Neural progenitor cell (in vitro differentiated cells): ENCODE measurements at regions not wholly inside any gene's neighbourhood (a gene's known extent, or its start where the extent isn't known, plus 50 kb on each side); places are given as distances from the start of the nearest gene placed in this dataset.

ENCODE experiments used
- DNase-seq: peaks from one replicate; pipeline ENCODE4 v3.0.0-alpha.2; 2016; ENCODE audit warnings: low spot score
- H2AFZ ChIP-seq: fragments of 200-600 bp; sonication (generic); replicated peaks from 2 replicates; pipeline ENCODE4 v1.6.1; 2016; ENCODE audit warnings: antibody characterized with exemption
- H3F3A ChIP-seq: fragments of 200-600 bp; sonication (generic); 2 replicates; pipeline ENCODE4 v1.6.1; 2016; ENCODE audit warnings: antibody characterized with exemption, low read depth
- H3K27ac ChIP-seq: fragments of 200-600 bp; sonication (generic); 2 replicates; pipeline ENCODE4 v1.5.1; 2016; ENCODE audit warnings: mild to moderate bottlenecking
- H3K27me3 ChIP-seq: fragments of 200-600 bp; sonication (generic); 2 replicates; pipeline ENCODE4 v1.6.1; 2016; ENCODE audit warnings: mild to moderate bottlenecking, moderate library complexity
- H3K36me3 ChIP-seq: fragments of 200-600 bp; sonication (generic); 2 replicates; pipeline ENCODE4 v1.5.1; 2016
- H3K4me1 ChIP-seq: fragments of 200-600 bp; sonication (generic); 2 replicates; pipeline ENCODE4 v1.6.1; 2016; ENCODE audit warnings: mixed run types
- H3K4me2 ChIP-seq: fragments of 200-600 bp; sonication (generic); 2 replicates; pipeline ENCODE4 v1.6.1; 2016
- H3K4me3 ChIP-seq: fragments of 200-600 bp; sonication (generic); 2 replicates; pipeline ENCODE4 v1.5.1; 2016
- H3K79me2 ChIP-seq: fragments of 200-600 bp; sonication (generic); 2 replicates; pipeline ENCODE4 v1.6.1; 2016; ENCODE audit warnings: low read depth
- H3K9ac ChIP-seq: fragments of 200-600 bp; sonication (generic); 2 replicates; pipeline ENCODE4 v1.6.1; 2016
- H3K9me3 ChIP-seq: fragments of 200-600 bp; sonication (generic); 2 replicates; pipeline ENCODE4 v1.5.1; 2016; ENCODE audit warnings: low read depth
- H4K20me1 ChIP-seq: fragments of 200-600 bp; sonication (generic); 2 replicates; pipeline ENCODE4 v1.6.1; 2016; ENCODE audit warnings: low read depth
- H3K27ac Mint-ChIP-seq: 3 replicates; pipeline ENCODE4 v1.8.0; 2021; ENCODE audit warnings: mixed read lengths
- H3K27me3 Mint-ChIP-seq: 2 replicates; pipeline ENCODE4 v1.8.0; 2022; ENCODE audit warnings: low read depth, mild to moderate bottlenecking, inconsistent platforms, moderate library complexity, mixed read lengths; ENCODE audit not compliant: insufficient read depth
- H3K36me3 Mint-ChIP-seq: 3 replicates; pipeline ENCODE4 v1.8.0; 2021; ENCODE audit warnings: mixed read lengths
- H3K4me1 Mint-ChIP-seq: 3 replicates; pipeline ENCODE4 v1.8.0; 2021; ENCODE audit warnings: mixed read lengths
- H3K4me3 Mint-ChIP-seq: 3 replicates; pipeline ENCODE4 v1.8.0; 2021; ENCODE audit warnings: mild to moderate bottlenecking, moderate library complexity, mixed read lengths
- H3K9me3 Mint-ChIP-seq: 3 replicates; pipeline ENCODE4 v1.8.0; 2020; ENCODE audit warnings: mixed read lengths
- EZH2 ChIP-seq: fragments of 200-600 bp; sonication (generic); IDR thresholded peaks from 2 replicates; pipeline ENCODE4 v1.6.1; 2017; ENCODE audit warnings: antibody characterized with exemption, mild to moderate bottlenecking, moderate library complexity
- EZH2phosphoT487 ChIP-seq: fragments of 200-600 bp; sonication (generic); IDR thresholded peaks from 2 replicates; pipeline ENCODE4 v1.6.1; 2017; ENCODE audit warnings: antibody characterized with exemption
- TF ChIP-seq, protein P1 (sequence below): fragments of 200-600 bp; sonication (generic); IDR thresholded peaks from 2 replicates; pipeline ENCODE4 v1.5.1; 2017; ENCODE audit warnings: antibody characterized with exemption, mild to moderate bottlenecking

DNA sequence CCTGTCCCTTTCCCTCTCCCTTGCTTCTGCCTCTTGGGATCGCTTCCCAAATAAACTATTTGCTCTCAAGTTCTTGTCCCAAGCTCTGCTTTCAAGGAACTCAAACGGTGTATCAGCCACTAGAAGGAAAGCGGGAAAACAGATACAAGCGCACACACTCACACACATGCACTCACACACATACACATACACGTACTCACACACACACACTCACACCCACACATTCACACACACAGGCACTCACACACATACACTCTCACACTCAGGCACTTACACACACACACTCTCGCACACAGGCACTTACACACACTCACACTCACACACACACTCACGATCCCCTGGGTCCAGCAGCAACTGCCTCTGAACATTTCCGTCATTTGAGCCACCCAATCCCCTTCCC, 121.9 kb downstream of the RAB11FIP2 start:
- no peaks in the 10 kb centered on the region for H3K9me3 ChIP-seq
- no peak overlapping the region for H3K9ac ChIP-seq
- no peaks in the 10 kb centered on the region for H3K79me2 ChIP-seq
- Mint-ChIP-seq H3K36me3 (no peaks in the 10 kb centered on the region), H3K27me3 (peaks cover 3% of the 10 kb centered on the region), H3K4me3 (no peak overlapping the region), H3K4me1 (peaks cover 3% of the 10 kb centered on the region), H3K27ac (peak overlapping the region; percentile 1), H3K9me3 (no peaks in the 10 kb centered on the region)
- no peaks in the 10 kb centered on the region for H3K36me3 ChIP-seq
- H3K4me1 ChIP-seq, result peaks cover 12% of the 10 kb centered on the region
- H4K20me1 ChIP-seq, result no peaks in the 10 kb centered on the region
- H3K27me3 ChIP-seq, result no peaks in the 10 kb centered on the region
- H3K27ac ChIP-seq, result no peak overlapping the region
- H2AFZ ChIP-seq, result no peak overlapping the region
- peaks cover 10% of the 10 kb centered on the region for H3F3A ChIP-seq
- no peak for DNase-seq
- TF ChIP-seq EZH2 (no peak), EZH2phosphoT487 (no peak)
- TF ChIP-seq, protein P1, sequence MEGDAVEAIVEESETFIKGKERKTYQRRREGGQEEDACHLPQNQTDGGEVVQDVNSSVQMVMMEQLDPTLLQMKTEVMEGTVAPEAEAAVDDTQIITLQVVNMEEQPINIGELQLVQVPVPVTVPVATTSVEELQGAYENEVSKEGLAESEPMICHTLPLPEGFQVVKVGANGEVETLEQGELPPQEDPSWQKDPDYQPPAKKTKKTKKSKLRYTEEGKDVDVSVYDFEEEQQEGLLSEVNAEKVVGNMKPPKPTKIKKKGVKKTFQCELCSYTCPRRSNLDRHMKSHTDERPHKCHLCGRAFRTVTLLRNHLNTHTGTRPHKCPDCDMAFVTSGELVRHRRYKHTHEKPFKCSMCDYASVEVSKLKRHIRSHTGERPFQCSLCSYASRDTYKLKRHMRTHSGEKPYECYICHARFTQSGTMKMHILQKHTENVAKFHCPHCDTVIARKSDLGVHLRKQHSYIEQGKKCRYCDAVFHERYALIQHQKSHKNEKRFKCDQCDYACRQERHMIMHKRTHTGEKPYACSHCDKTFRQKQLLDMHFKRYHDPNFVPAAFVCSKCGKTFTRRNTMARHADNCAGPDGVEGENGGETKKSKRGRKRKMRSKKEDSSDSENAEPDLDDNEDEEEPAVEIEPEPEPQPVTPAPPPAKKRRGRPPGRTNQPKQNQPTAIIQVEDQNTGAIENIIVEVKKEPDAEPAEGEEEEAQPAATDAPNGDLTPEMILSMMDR, result no peak
- H3K4me2 ChIP-seq, result no peak overlapping the region
- no peak overlapping the region for H3K4me3 ChIP-seq

DNA sequence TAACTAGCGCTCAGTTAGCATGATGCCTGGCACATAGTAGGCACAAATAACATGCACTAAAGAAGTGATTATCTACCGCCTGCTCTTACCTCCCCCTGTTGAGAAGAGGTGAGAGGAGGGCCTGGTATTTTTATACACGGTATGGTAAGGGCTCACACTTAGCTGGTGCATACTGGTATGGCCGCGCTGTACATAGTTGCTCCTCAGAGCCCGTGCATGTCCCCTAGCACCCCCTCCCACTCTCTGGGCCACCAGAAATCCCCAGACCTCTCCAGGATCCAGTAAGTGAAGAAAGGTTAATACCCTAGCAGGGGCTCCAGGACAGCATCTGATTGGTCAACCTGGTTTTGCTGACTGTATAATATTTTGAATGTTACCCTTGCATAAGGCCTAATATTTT, 121.4 kb downstream of the RAB11FIP2 start:
- Mint-ChIP-seq H3K4me3 (no peak overlapping the region), H3K27ac (no peak overlapping the region), H3K36me3 (no peaks in the 10 kb centered on the region), H3K4me1 (peaks cover 3% of the 10 kb centered on the region), H3K27me3 (peaks cover 3% of the 10 kb centered on the region), H3K9me3 (no peaks in the 10 kb centered on the region)
- no peaks in the 10 kb centered on the region for H3K27me3 ChIP-seq
- H3F3A ChIP-seq, result peaks cover 10% of the 10 kb centered on the region
- H3K36me3 ChIP-seq, result no peaks in the 10 kb centered on the region
- no peak overlapping the region for H3K4me2 ChIP-seq
- peaks cover 15% of the 10 kb centered on the region for H3K4me1 ChIP-seq
- H2AFZ ChIP-seq, result no peak overlapping the region
- no peaks in the 10 kb centered on the region for H3K79me2 ChIP-seq
- no peaks in the 10 kb centered on the region for H4K20me1 ChIP-seq
- H3K9me3 ChIP-seq, result no peaks in the 10 kb centered on the region
- no peak overlapping the region for H3K9ac ChIP-seq
- DNase-seq, result no peak
- no peak overlapping the region for H3K4me3 ChIP-seq
- no peak overlapping the region for H3K27ac ChIP-seq
- TF ChIP-seq EZH2 (no peak), EZH2phosphoT487 (no peak)
- TF ChIP-seq, protein P1, result no peak

DNA sequence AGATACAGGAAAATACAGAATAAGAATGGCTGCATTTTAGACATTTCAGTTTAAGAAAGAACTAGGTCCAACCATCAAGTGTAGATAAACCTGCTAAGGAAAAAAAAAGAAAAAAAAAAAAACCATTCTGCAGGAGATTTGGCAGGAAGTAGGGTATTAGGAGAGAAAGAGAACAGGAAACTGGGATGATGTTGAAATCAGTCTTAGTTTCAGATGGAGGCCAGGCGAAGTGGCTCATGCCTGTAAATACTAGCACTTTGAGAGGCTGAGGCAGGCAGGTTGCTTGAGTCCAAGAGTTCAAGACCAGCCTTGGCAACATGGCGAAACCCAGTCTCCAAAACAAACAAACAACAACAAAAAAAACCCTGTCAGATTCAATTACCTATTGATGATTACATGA, 120.2 kb downstream of the RAB11FIP2 start:
- peaks cover 15% of the 10 kb centered on the region for H3K4me1 ChIP-seq

More for the DNA sequence above, 120.2 kb downstream of the RAB11FIP2 start:
- H3K9me3 ChIP-seq, result no peaks in the 10 kb centered on the region
- no peak overlapping the region for H3K27ac ChIP-seq
- H3K79me2 ChIP-seq, result no peaks in the 10 kb centered on the region
- no peaks in the 10 kb centered on the region for H3K36me3 ChIP-seq
- peaks cover 3% of the 10 kb centered on the region for H3K27me3 Mint-ChIP-seq
- TF ChIP-seq EZH2 (no peak), EZH2phosphoT487 (no peak)
- TF ChIP-seq, protein P1, result no peak
- no peaks in the 10 kb centered on the region for H3K36me3 Mint-ChIP-seq
- no peaks in the 10 kb centered on the region for H3K9me3 Mint-ChIP-seq
- DNase-seq, result no peak
- no peak overlapping the region for H3K4me3 Mint-ChIP-seq
- no peak overlapping the region for H3K4me3 ChIP-seq
- H3K9ac ChIP-seq, result no peak overlapping the region
- no peak overlapping the region for H3K4me2 ChIP-seq
- no peak overlapping the region for H3K27ac Mint-ChIP-seq
- H3F3A ChIP-seq, result peaks cover 10% of the 10 kb centered on the region
- H4K20me1 ChIP-seq, result no peaks in the 10 kb centered on the region
- H3K27me3 ChIP-seq, result no peaks in the 10 kb centered on the region
- H2AFZ ChIP-seq, result no peak overlapping the region
- H3K4me1 Mint-ChIP-seq, result peaks cover 3% of the 10 kb centered on the region
